GM21786 (cell line): ENCODE measurements at regions not wholly inside any gene's neighbourhood (a gene's known extent, or its start where the extent isn't known, plus 50 kb on each side); places are given as distances from the start of the nearest gene placed in this dataset.
A peak's percentile ranks its signal among the peaks of the same experiment; 100 is the strongest.

ENCODE experiments used
- ATAC-seq: cut with Tn5 transposase; IDR thresholded peaks from one replicate; pipeline ENCODE4 v1.9.1; 2021; ENCODE audit not compliant: unreplicated experiment

GRCh38 chr13:97134364-97135095 is 87.6 kb upstream of the MBNL2 start:
- ATAC-seq: no peak

DNA sequence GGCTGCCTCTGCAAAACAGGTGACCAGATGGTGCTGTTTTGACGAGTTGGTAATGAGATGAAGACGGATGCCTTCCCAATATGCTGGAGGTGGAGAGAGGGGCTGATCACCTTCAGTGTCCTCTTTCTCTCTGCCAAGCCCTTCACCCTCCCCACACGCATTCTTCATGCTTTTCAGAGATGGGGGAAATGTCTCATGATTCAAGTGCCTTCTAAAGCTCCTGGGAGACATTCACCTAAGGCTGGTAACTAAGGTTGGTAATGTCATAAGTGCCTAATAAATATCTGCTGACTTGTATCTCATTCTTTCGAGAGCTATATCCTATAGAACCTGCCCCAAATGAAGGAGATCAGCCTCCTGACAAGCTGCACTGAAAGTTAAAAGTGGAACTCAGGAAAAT is 86.2 kb upstream of the MBNL2 start:
- ATAC-seq: no peak

DNA sequence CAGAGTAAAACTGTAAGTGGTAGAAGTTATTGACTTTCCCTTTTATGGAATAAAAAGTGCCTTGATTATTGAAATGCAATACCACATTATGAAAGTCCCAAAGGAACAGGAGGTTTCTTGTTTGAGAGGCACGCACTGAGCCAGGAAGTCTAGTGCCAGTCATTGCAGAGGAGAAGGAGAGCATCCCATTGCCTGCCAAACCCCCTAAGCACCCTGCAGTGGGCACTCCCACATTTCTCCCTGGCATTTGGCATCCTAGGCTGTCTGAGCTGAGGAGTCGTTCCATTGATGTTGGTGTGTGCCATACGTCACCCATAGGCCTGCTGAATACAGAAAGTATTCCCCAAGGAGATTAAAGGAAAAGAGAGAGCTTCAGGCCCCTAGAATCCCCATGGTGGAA is 85.7 kb upstream of the MBNL2 start:
- no peak for ATAC-seq

GRCh38 chr13:97139691-97140090 is 82.4 kb upstream of the MBNL2 start:
- ATAC-seq: no peak

- ATAC-seq: no peak
Measured at GRCh38 chr13:97140131-97140530, 82.0 kb upstream of the MBNL2 start.

GRCh38 chr13:97140611-97141010 is 81.5 kb upstream of the MBNL2 start:
- no peak for ATAC-seq

- no peak for ATAC-seq
Measured at GRCh38 chr13:97141097-97141496, 81.0 kb upstream of the MBNL2 start.

GRCh38 chr13:97141564-97142005 is 80.5 kb upstream of the MBNL2 start:
- peak; percentile 90 for ATAC-seq

DNA sequence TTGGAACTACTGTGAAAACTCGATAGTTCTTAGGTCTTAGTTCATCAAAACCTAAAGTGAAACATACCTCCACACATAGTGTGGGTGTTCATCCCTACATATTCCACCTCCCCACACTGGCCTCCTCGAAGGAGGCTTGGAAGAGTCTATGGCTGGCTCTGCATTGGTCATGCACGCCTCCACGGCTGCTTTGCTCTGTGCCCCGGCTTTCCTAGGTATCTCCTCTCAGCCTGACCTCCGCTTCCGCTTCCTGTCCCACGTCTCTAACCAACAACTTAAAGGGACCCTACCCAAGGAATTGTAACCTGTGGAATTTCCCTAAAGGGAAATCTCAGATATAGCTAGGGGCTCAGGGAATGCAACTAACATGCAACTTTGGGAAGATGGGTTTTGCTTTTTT is 79.7 kb upstream of the MBNL2 start:
- no peak for ATAC-seq

DNA sequence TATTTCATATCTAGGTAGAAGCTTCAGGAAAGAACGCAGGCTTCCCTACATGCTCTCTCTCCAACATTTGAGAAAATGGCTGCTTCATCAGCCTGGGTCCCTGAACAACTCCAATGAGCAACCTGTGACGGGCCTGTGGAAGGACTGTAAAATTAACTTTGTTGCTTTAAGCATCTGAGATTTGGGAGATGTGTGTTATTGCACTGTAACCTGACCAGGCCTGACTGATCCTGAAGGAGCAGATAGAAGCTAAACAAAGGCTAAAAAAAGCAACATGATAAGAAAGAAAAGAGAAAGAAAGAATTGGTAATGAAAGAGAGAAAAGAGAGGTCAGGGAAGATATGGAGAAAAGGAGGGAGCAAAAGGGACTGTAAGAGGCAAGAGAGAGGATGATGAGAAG is 77.1 kb upstream of the MBNL2 start:
- no peak for ATAC-seq

DNA sequence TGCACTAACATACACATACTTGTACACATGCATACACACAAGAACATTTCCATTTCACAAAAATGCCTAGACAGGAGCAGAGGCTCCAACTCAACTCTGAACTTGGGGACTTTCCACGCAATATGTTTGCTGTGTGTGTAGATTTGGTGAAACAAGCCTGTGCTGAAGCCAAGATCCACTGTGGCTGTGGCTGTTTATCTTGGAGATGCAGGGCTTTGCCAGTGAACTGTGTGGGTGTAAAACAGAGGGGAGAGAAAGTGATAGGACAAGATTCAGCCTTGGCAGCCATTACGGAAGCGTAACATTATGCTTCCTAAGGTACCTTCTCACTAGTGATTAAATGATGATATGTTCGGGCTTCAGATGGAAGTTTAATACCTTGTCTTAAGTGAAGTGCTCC is 73.2 kb upstream of the MBNL2 start:
- ATAC-seq: no peak

DNA sequence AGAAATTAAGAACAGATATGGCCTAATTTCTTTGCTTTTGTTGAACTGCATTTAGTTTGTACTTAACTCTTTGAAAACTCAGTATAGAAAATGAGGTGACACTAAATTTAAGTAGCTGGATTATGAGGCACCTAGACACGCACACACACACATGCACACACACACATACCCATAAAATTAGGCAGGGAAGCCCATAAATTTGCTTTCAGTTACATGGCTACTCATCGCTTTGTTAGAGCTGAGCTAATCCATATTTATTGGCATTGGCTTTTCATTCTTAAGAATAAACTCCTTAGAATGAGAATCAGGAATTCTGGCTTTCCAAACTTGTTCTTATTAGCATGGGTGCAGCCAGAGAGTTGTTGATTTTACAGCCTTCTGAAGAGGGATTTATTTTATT is 61.7 kb upstream of the MBNL2 start:
- no peak for ATAC-seq

DNA sequence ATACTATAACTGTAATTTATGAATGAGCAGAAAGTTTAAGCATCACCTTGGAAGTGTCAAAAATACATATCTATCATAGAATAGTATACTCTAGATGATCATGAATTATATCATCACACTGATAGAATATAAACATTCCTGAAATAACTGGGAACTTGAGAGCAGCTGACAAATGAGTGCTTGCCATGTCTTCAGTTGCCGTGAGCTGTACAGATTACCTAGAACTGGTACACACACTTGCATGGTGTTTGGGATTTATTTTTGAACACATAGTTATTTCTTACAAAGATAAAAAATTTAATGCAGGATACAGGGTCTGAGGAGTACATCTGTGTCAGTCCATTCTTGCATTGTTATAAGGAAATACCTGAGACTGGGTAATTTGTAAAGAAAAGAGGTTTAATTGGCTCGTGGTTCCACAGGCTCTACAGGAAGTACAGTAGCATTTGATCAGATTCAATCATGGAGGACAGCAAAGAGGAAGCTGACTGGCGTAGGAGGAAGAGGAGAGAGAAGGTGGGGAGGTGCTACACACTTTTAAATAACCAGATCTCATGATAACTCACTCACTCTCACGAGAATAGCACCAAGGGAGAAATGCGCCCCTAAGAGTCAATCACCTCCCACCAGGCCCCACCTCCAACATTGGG is 60.4 kb upstream of the MBNL2 start:
- ATAC-seq: no peak

GRCh38 chr13:97165502-97166425 is 56.4 kb upstream of the MBNL2 start:
- ATAC-seq: no peak

- ATAC-seq: no peak
Measured at GRCh38 chr13:97171136-97171535, 51.0 kb upstream of the MBNL2 start.
